Caco-2 (cell line): ENCODE measurements at regions not wholly inside any gene's neighbourhood (a gene's known extent, or its start where the extent isn't known, plus 50 kb on each side); places are given as distances from the start of the nearest gene placed in this dataset.

Source experiments
- BruUV-seq: library from RNA; stranded (reverse); fragments of 400-500 nt; replicated peaks from 2 replicates; lab custom pipeline; 2021; lab: Mats Ljungman, UMichigan
- CTCF ChIA-PET: fragments of 300-600 bp; sonication (Branson Sonifier 250); formaldehyde crosslinking; loops from one replicate; lab custom pipeline; 2022; ENCODE audit warnings: antibody characterized with exemption; lab: Charles Lee
- POLR2A ChIA-PET: fragments of 300-600 bp; sonication (Branson Sonifier 250); formaldehyde crosslinking; loops from one replicate; lab custom pipeline; 2022; ENCODE audit warnings: antibody characterized with exemption; lab: Charles Lee
- DNase-seq, 2 experiments: peaks; one replicate each; pipeline versions ENCODE4 v3.0.0 to v3.0.0-alpha.2; 2020 to 2022
- H3K27me3 ChIP-seq: replicated peaks from 2 replicates; pipeline ENCODE4 v1.6.0; 2011; ENCODE audit warnings: low read length; ENCODE audit not compliant: control insufficient read depth, insufficient read depth
- H3K36me3 ChIP-seq: 2 replicates; pipeline ENCODE4 v1.5.1; 2011; ENCODE audit warnings: low read length; ENCODE audit not compliant: control insufficient read depth, insufficient read depth
- H3K4me1 ChIP-seq: fragments of 250-450 bp; sonication (Bioruptor Pico); 2 replicates; pipeline ENCODE4 v1.5.1; 2020; ENCODE audit warnings: mild to moderate bottlenecking
- H3K4me3 ChIP-seq: 2 replicates; pipeline ENCODE4 v1.5.1; 2011; ENCODE audit warnings: low read depth, mild to moderate bottlenecking, control low read depth, low read length
- H3K9me3 ChIP-seq: fragments of 250-450 bp; sonication (Bioruptor Pico); 2 replicates; pipeline ENCODE4 v1.5.1; 2020; ENCODE audit warnings: mild to moderate bottlenecking, moderate library complexity
- H3K27ac Mint-ChIP-seq: one replicate; pipeline ENCODE4 v1.8.0; 2022; ENCODE audit warnings: mixed read lengths; ENCODE audit not compliant: unreplicated experiment
- H3K27me3 Mint-ChIP-seq: one replicate; pipeline ENCODE4 v1.8.0; 2022; ENCODE audit warnings: mixed read lengths; ENCODE audit not compliant: insufficient read depth, unreplicated experiment
- H3K36me3 Mint-ChIP-seq: one replicate; pipeline ENCODE4 v1.8.0; 2022; ENCODE audit warnings: mild to moderate bottlenecking, mixed read lengths; ENCODE audit not compliant: insufficient read depth, unreplicated experiment
- H3K4me1 Mint-ChIP-seq: one replicate; pipeline ENCODE4 v1.8.0; 2022; ENCODE audit warnings: low read depth, mixed read lengths; ENCODE audit not compliant: unreplicated experiment
- H3K4me3 Mint-ChIP-seq: one replicate; pipeline ENCODE4 v1.8.0; 2022; ENCODE audit warnings: mild to moderate bottlenecking, moderate library complexity, mixed read lengths; ENCODE audit not compliant: unreplicated experiment
- H3K9me3 Mint-ChIP-seq: one replicate; pipeline ENCODE4 v1.8.0; 2022; ENCODE audit warnings: mixed read lengths; ENCODE audit not compliant: unreplicated experiment
- CTCF ChIP-seq, 2 experiments: fragments of 200-600 bp in 1 of 2; IDR thresholded peaks; 1 replicate in 1 of 2; 2 replicates in 1 of 2; pipeline versions ENCODE4 v1.5.1 to v1.8.0; 2011 to 2022; ENCODE audit warnings: antibody characterized with exemption in 1 of 2, control low read depth in 1 of 2, inconsistent platforms in 1 of 2, low read depth in 1 of 2, low read length in 1 of 2, mild to moderate bottlenecking in 1 of 2, moderate library complexity in 1 of 2; ENCODE audit not compliant: insufficient read depth in 1 of 2, severe bottlenecking in 1 of 2, unreplicated experiment in 1 of 2
- intact Hi-C: fragments of 100-400 bp; cut with micrococcal nuclease; formaldehyde crosslinking; loops from one replicate; pipeline ENCODE4 v1.10.0; 2022; ENCODE audit not compliant: unreplicated experiment

DNA sequence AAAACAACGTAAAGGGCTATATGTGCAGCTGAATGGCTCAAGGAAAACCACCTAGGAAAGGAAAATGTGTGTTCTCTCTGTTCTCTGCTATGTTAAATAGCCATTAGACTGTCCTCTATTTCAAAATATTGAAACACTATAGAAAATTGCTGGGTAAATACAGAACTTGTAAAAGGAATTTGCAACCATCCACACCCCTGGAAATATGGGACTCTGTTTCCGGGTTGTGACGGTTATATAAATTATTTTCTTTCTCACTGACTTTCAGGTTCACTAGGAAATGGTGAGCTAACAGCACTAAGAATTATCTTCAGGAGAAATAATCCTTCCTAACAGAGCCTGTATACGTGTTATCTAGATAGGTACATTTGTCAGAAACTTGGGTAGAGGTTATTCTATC, 161.0 kb upstream of the DKK2 start:
- peaks cover 3% of the 10 kb centered on the region; the same call in 1 of the 2 replicates for H3K9me3 ChIP-seq
- ChIA-PET CTCF (no interaction called here), POLR2A (no interaction called here)
- peaks cover 3% of the 10 kb centered on the region for H3K27me3 Mint-ChIP-seq
- H3K27me3 ChIP-seq, result no peaks in the 10 kb centered on the region
- DNase-seq, result no peak
- no peaks in the 10 kb centered on the region for H3K4me1 ChIP-seq
- no peak overlapping the region for H3K27ac Mint-ChIP-seq
- no peak overlapping the region for H3K4me3 ChIP-seq
- H3K36me3 ChIP-seq, result no peaks in the 10 kb centered on the region
- H3K4me1 Mint-ChIP-seq, result no peaks in the 10 kb centered on the region
- no peak overlapping the region for H3K4me3 Mint-ChIP-seq
- H3K36me3 Mint-ChIP-seq, result no peaks in the 10 kb centered on the region
- no peaks in the 10 kb centered on the region for H3K9me3 Mint-ChIP-seq
- no TSS peak for BruUV-seq
- no peak for TF ChIP-seq CTCF (IDR thresholded peaks at IDR 0.05; ENCODE audit: insufficient read depth in 1 of 2, low read depth in 1 of 2, low read length in 1 of 2, severe bottlenecking in 1 of 2, unreplicated experiment in 1 of 2)
- intact Hi-C loops, result no loop called here

DNA sequence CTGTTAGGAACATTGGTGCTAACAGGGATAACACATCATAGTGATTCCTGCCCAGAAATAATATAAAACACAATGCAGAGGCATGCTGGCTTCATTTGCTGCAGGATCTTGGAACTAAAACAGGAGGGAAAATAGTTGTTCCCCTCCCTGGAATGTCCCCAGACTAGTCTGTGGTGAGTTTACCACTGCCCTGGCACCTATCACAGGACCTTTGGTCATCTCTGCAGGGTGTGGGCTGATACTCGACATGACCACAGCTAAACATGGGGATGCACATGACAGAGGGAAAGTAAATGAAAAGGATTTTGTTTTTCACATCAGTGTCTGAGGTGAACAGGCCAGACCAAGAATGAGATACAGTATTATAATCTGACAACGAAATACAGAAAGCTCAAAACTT, 160.2 kb upstream of the DKK2 start:
- H3K36me3 ChIP-seq, result no peaks in the 10 kb centered on the region
- CTCF ChIA-PET, result no interaction called here
- DNase-seq, result no peak
- Mint-ChIP-seq H3K36me3 (no peaks in the 10 kb centered on the region), H3K4me3 (no peak overlapping the region), H3K9me3 (no peaks in the 10 kb centered on the region), H3K27me3 (peaks cover 3% of the 10 kb centered on the region), H3K4me1 (no peaks in the 10 kb centered on the region), H3K27ac (no peak overlapping the region)
- POLR2A ChIA-PET, result no interaction called here
- no TSS peak for BruUV-seq
- H3K27me3 ChIP-seq, result no peaks in the 10 kb centered on the region
- TF ChIP-seq CTCF (IDR thresholded peaks at IDR 0.05; ENCODE audit: insufficient read depth in 1 of 2, low read depth in 1 of 2, low read length in 1 of 2, severe bottlenecking in 1 of 2, unreplicated experiment in 1 of 2), result no peak
- H3K4me3 ChIP-seq, result no peak overlapping the region
- H3K4me1 ChIP-seq, result no peaks in the 10 kb centered on the region
- intact Hi-C loops, result no loop called here
- H3K9me3 ChIP-seq, result peaks cover 5% of the 10 kb centered on the region; the same call in 1 of the 2 replicates

DNA sequence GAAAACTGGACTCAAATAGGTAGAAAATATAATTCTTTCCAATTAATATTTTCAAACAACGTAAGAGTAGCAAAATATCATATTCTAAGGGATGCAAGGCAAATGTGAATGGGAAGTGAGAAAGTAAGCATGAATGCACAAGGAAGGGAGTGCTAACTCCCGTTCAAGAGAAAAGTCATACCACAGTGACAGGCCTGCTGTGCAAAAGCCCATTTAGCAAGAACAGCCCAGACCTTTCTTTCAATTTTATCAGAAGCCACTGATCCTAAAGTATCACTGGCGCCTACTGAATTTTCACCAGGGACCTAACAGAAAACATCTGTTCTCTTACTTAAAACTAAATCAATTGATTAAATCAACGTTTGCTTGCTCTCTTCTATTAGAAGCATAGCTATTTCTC, 157.9 kb upstream of the DKK2 start:
- BruUV-seq, result no TSS peak
- no peak for DNase-seq
- Mint-ChIP-seq H3K4me3 (no peak overlapping the region), H3K36me3 (no peaks in the 10 kb centered on the region), H3K9me3 (no peaks in the 10 kb centered on the region), H3K27me3 (no peaks in the 10 kb centered on the region), H3K27ac (no peak overlapping the region), H3K4me1 (no peaks in the 10 kb centered on the region)
- no peak for TF ChIP-seq CTCF (IDR thresholded peaks at IDR 0.05; ENCODE audit: insufficient read depth in 1 of 2, low read depth in 1 of 2, low read length in 1 of 2, severe bottlenecking in 1 of 2, unreplicated experiment in 1 of 2)
- ChIA-PET POLR2A (no interaction called here), CTCF (interaction anchor here (1.0 kb wide), 1 partner anchor 11 kb away, joined by 3 read pairs; no protein-coding TSS in a partner anchor)
- Histone ChIP-seq H3K27me3 (no peaks in the 10 kb centered on the region), H3K36me3 (no peaks in the 10 kb centered on the region), H3K4me3 (no peak overlapping the region), H3K4me1 (no peaks in the 10 kb centered on the region), H3K9me3 (peaks cover 5% of the 10 kb centered on the region; the same call in 1 of the 2 replicates)
- intact Hi-C loops, result no loop called here
